ENCODE measurements at regions not wholly inside any gene's neighbourhood (a gene's known extent, or its start where the extent isn't known, plus 50 kb on each side); places are given as distances from the start of the nearest gene placed in this dataset.

DNA sequence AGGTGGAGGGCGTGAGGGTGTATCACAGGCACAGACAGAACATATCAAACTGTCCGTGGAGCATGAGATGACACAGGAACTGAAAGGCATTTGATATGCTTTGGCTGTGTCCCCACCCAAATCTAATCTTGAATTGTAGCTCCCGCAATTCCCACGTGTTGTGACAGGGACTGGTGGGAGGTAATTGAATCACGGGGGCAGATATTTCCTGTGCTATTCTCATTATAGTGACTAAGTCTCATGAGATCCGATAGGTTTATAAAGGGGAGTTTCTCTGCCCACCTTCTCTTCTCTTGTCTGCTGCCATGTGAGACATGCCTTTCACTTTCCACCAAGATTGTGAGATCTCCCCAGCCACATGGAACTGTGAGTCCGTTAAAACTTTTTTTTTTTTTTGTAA is 123.1 kb upstream of the PIEZO2 start:
- no peak for DNase-seq (ENCODE audit: low spot score)
- Mint-ChIP-seq H3K27ac (no peak overlapping the region), H3K9me3 (peaks cover 8% of the 10 kb centered on the region), H3K4me3 (no peak overlapping the region), H3K36me3 (no peaks in the 10 kb centered on the region), H3K27me3 (ENCODE audit: insufficient read depth, low read depth) (peaks cover 5% of the 10 kb centered on the region), H3K4me1 (peaks cover 5% of the 10 kb centered on the region)
- Histone ChIP-seq H3K9ac (no peak overlapping the region), H3K36me3 (no peaks in the 10 kb centered on the region), H2AFZ (replicated peaks) (no peak overlapping the region), H3K27me3 (no peaks in the 10 kb centered on the region), H3K9me3 (ENCODE audit: low read depth) (no peaks in the 10 kb centered on the region), H3K4me3 (no peak overlapping the region), H3K4me1 (peaks cover 18% of the 10 kb centered on the region), H3K79me2 (ENCODE audit: low read depth) (no peaks in the 10 kb centered on the region), H3K4me2 (no peak overlapping the region), H3F3A (ENCODE audit: low read depth) (no peaks in the 10 kb centered on the region), H3K27ac (no peak overlapping the region), H4K20me1 (ENCODE audit: low read depth) (no peaks in the 10 kb centered on the region)
- no peak for TF ChIP-seq EZH2phosphoT487 (IDR thresholded peaks at IDR 0.05)
- TF ChIP-seq, protein P1, sequence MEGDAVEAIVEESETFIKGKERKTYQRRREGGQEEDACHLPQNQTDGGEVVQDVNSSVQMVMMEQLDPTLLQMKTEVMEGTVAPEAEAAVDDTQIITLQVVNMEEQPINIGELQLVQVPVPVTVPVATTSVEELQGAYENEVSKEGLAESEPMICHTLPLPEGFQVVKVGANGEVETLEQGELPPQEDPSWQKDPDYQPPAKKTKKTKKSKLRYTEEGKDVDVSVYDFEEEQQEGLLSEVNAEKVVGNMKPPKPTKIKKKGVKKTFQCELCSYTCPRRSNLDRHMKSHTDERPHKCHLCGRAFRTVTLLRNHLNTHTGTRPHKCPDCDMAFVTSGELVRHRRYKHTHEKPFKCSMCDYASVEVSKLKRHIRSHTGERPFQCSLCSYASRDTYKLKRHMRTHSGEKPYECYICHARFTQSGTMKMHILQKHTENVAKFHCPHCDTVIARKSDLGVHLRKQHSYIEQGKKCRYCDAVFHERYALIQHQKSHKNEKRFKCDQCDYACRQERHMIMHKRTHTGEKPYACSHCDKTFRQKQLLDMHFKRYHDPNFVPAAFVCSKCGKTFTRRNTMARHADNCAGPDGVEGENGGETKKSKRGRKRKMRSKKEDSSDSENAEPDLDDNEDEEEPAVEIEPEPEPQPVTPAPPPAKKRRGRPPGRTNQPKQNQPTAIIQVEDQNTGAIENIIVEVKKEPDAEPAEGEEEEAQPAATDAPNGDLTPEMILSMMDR (IDR thresholded peaks at IDR 0.05) = no peak
- no peak for TF ChIP-seq EZH2 (IDR thresholded peaks at IDR 0.05)

DNA sequence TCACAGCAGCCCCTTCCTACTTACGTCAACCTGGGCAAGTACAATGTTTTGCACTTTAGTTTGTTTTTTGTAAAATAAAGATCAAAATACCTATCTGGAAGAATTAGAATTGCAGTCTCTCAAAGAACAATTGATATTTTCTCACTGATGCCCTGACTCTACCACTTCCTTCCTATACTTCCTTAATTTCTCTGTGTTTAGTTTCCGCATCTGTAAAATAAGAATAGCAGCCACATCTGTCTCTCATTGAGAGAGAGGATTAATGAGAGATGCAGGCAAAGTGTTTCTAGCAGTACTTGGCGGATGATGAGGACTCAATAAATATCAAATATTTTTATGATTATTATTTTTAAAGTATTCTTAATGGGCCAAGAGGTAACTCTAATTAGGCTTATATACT is 122.6 kb upstream of the PIEZO2 start:
- H3K4me1 ChIP-seq = peaks cover 18% of the 10 kb centered on the region
- H3K9ac ChIP-seq = no peak overlapping the region

GRCh38 chr18:11269257-11269656 is 119.9 kb upstream of the PIEZO2 start:
- Mint-ChIP-seq H3K27ac (no peak overlapping the region), H3K27me3 (ENCODE audit: insufficient read depth, low read depth) (no peaks in the 10 kb centered on the region), H3K4me1 (peaks cover 5% of the 10 kb centered on the region), H3K9me3 (peaks cover 11% of the 10 kb centered on the region), H3K4me3 (no peak overlapping the region), H3K36me3 (no peaks in the 10 kb centered on the region)
- Histone ChIP-seq H3K4me1 (peaks cover 18% of the 10 kb centered on the region), H3K9me3 (ENCODE audit: low read depth) (no peaks in the 10 kb centered on the region), H3K79me2 (ENCODE audit: low read depth) (no peaks in the 10 kb centered on the region), H2AFZ (replicated peaks) (peak overlapping the region; percentile 59), H3K27me3 (no peaks in the 10 kb centered on the region), H3K4me2 (no peak overlapping the region), H3K27ac (no peak overlapping the region), H3K9ac (no peak overlapping the region), H3K36me3 (no peaks in the 10 kb centered on the region), H3F3A (ENCODE audit: low read depth) (no peaks in the 10 kb centered on the region), H3K4me3 (no peak overlapping the region), H4K20me1 (ENCODE audit: low read depth) (no peaks in the 10 kb centered on the region)
- no peak for TF ChIP-seq EZH2 (IDR thresholded peaks at IDR 0.05)
- no peak for TF ChIP-seq EZH2phosphoT487 (IDR thresholded peaks at IDR 0.05)
- TF ChIP-seq, protein P1 (IDR thresholded peaks at IDR 0.05) = no peak
- peak; percentile 20 for DNase-seq (ENCODE audit: low spot score)

More for the DNA sequence above, 122.6 kb upstream of the PIEZO2 start:
- Histone ChIP-seq H3K36me3 (no peaks in the 10 kb centered on the region), H3K27ac (no peak overlapping the region), H4K20me1 (ENCODE audit: low read depth) (no peaks in the 10 kb centered on the region), H3K9me3 (ENCODE audit: low read depth) (no peaks in the 10 kb centered on the region), H3K4me2 (no peak overlapping the region), H3K79me2 (ENCODE audit: low read depth) (no peaks in the 10 kb centered on the region), H3F3A (ENCODE audit: low read depth) (no peaks in the 10 kb centered on the region), H2AFZ (replicated peaks) (no peak overlapping the region), H3K4me3 (no peak overlapping the region), H3K27me3 (no peaks in the 10 kb centered on the region)
- Mint-ChIP-seq H3K36me3 (no peaks in the 10 kb centered on the region), H3K27ac (no peak overlapping the region), H3K4me3 (no peak overlapping the region), H3K9me3 (peaks cover 8% of the 10 kb centered on the region), H3K27me3 (ENCODE audit: insufficient read depth, low read depth) (peaks cover 5% of the 10 kb centered on the region), H3K4me1 (peaks cover 5% of the 10 kb centered on the region)
- DNase-seq (ENCODE audit: low spot score) = no peak
- TF ChIP-seq EZH2phosphoT487 (IDR thresholded peaks at IDR 0.05) = no peak
- TF ChIP-seq EZH2 (IDR thresholded peaks at IDR 0.05) = no peak
- TF ChIP-seq, protein P1 (IDR thresholded peaks at IDR 0.05) = no peak
